SK-N-SH treated with all-trans-retinoic acid at 6 μM for 48 hours (cell line): ENCODE measurements at regions not wholly inside any gene's neighbourhood (a gene's known extent, or its start where the extent isn't known, plus 50 kb on each side); places are given as distances from the start of the nearest gene placed in this dataset.

Source experiments
- BACH2 ChIP-seq: fragments of 250-450 bp; sonication (Bioruptor Pico); IDR thresholded peaks from 2 replicates; pipeline ENCODE4 v1.9.0; 2021; ENCODE audit warnings: mild to moderate bottlenecking, borderline replicate concordance
- CREB5 ChIP-seq: fragments of 250-450 bp; sonication (Bioruptor Pico); IDR thresholded peaks from 2 replicates; pipeline ENCODE4 v1.5.1; 2020; ENCODE audit warnings: low read depth, mild to moderate bottlenecking, moderate library complexity
- CSDC2 ChIP-seq: fragments of 250-450 bp; sonication (Bioruptor Pico); IDR thresholded peaks from 2 replicates; pipeline ENCODE4 v1.5.0; 2020; ENCODE audit warnings: mild to moderate bottlenecking, moderate library complexity
- CSRNP3 ChIP-seq: fragments of 250-450 bp; sonication (Bioruptor Pico); IDR thresholded peaks from 2 replicates; pipeline ENCODE4 v1.5.1; 2021; ENCODE audit warnings: mild to moderate bottlenecking, moderate library complexity
- ISL1 ChIP-seq: fragments of 250-450 bp; sonication (Bioruptor Pico); IDR thresholded peaks from 2 replicates; pipeline ENCODE4 v2.1.2; 2022; ENCODE audit warnings: mild to moderate bottlenecking, moderate library complexity
- RARB ChIP-seq: fragments of 250-450 bp; sonication (Bioruptor Pico); IDR thresholded peaks from 2 replicates; pipeline ENCODE4 v1.8.0; 2021; ENCODE audit warnings: mild to moderate bottlenecking, moderate library complexity
- ZFP3 ChIP-seq: fragments of 250-450 bp; sonication (Bioruptor Pico); IDR thresholded peaks from 2 replicates; pipeline ENCODE4 v1.5.0; 2020; ENCODE audit warnings: mild to moderate bottlenecking, moderate library complexity
- ZNF70 ChIP-seq: fragments of 450-650 bp; formaldehyde crosslinking; IDR thresholded peaks from 2 replicates; pipeline ENCODE4 v1.5.0; 2020; ENCODE audit warnings: mild to moderate bottlenecking, moderate library complexity

GRCh38 chr15:81619002-81619401 is 245.0 kb upstream of the TMC3 start:
- no peak for TF ChIP-seq ISL1 (CRISPR knock-in tag)
- no peak for TF ChIP-seq BACH2 (CRISPR knock-in tag)
- no peak for TF ChIP-seq ZNF70 (CRISPR knock-in tag)
- TF ChIP-seq ZFP3, result no peak
- TF ChIP-seq CREB5, result no peak
- TF ChIP-seq CSRNP3 (CRISPR knock-in tag), result no peak
- no peak for TF ChIP-seq CSDC2 (CRISPR knock-in tag)
- TF ChIP-seq RARB (CRISPR knock-in tag), result no peak
